ENCODE measurements at regions not wholly inside any gene's neighbourhood (a gene's known extent, or its start where the extent isn't known, plus 50 kb on each side); places are given as distances from the start of the nearest gene placed in this dataset.

- TF ChIP-seq ZHX2 (IDR thresholded peaks at IDR 0.05; ENCODE audit: low read depth) = no peak
- TF ChIP-seq ZHX2 (CRISPR knock-in tag; IDR thresholded peaks at IDR 0.05; ENCODE audit: borderline replicate concordance) = no peak
These were observed 301.0 kb downstream of the DOCK8 start (continued) for GRCh38 chr9:515665-516064.

- BruUV-seq (replicated peaks) = no TSS peak
- Histone ChIP-seq H3K4me1 (ENCODE audit: insufficient read depth, low read length) (peaks cover 13% of the 10 kb centered on the region), H2AFZ (ENCODE audit: low read length) (no peak overlapping the region), H4K20me1 (ENCODE audit: insufficient read depth, low read length) (no peaks in the 10 kb centered on the region), H3K4me2 (ENCODE audit: low read depth, low read length) (0 out of 2 replicates have a peak overlapping the region, but pooled peaks have one; percentile 1), H3K27ac (ENCODE audit: extremely low read length, insufficient read depth, low read length) (no peak overlapping the region), H3K79me2 (ENCODE audit: insufficient read depth, low read length) (no peaks in the 10 kb centered on the region), H3K27me3 (ENCODE audit: control insufficient read depth in 1 of 2, insufficient read depth in 2 of 2, low read length in 2 of 2) (no peaks in the 10 kb centered on the region), H3K36me3 (replicated peaks in 1 of 2; ENCODE audit: control insufficient read depth in 1 of 2, insufficient read depth in 2 of 2, low read length in 2 of 2) (no peaks in the 10 kb centered on the region), H3K9me3 (ENCODE audit: low read length) (no peaks in the 10 kb centered on the region), H3K9ac (ENCODE audit: insufficient read depth, low read depth, low read length) (no peak overlapping the region), H3K4me3 (replicated peaks in 1 of 3; ENCODE audit: insufficient read depth in 1 of 3, low read depth in 2 of 3, low read length in 3 of 3) (no peak overlapping the region)
- WGBS (ENCODE audit: low lambda C conversion rate) = 3% methylated on average over 4 of the region's 4 CpGs
- no peak for ATAC-seq
- FAIRE-seq = no peak
- CTCF ChIA-PET (ENCODE audit: low intra/inter-chr PET ratio, low total read pairs) = no interaction called here
- POLR2A ChIA-PET = no interaction called here
- intact Hi-C loops (cut with micrococcal nuclease; ENCODE audit: unreplicated experiment) = no loop called here
- DNase-seq (ENCODE audit: low spot score) = no peak
- in situ Hi-C loops (cut with HindIII; ENCODE audit: extremely low pct_ligation_motif_present, low pct_unique_long_range_greater_than_20kb) = no loop called here
- TF ChIP-seq ZNF230 (CRISPR knock-in tag; IDR thresholded peaks at IDR 0.05) (no peak), ZNF83 (CRISPR knock-in tag; IDR thresholded peaks at IDR 0.05; ENCODE audit: borderline replicate concordance) (no peak), GABPB1 (CRISPR knock-in tag; IDR thresholded peaks at IDR 0.05) (no peak), WIZ (CRISPR knock-in tag; IDR thresholded peaks at IDR 0.05) (no peak), MZF1 (CRISPR knock-in tag; IDR thresholded peaks at IDR 0.05; ENCODE audit: borderline replicate concordance) (no peak), KLF12 (CRISPR knock-in tag; IDR thresholded peaks at IDR 0.05; ENCODE audit: borderline replicate concordance) (no peak), AKNA (CRISPR knock-in tag; IDR thresholded peaks at IDR 0.05; ENCODE audit: borderline replicate concordance) (no peak), ISL2 (CRISPR knock-in tag; IDR thresholded peaks at IDR 0.05) (no peak), UBTF (CRISPR knock-in tag; IDR thresholded peaks at IDR 0.05) (no peak)
These were observed 303.3 kb downstream of the DOCK8 start for GRCh38 chr9:517993-518392.

All from HepG2 (cell line).